ENCODE measurements at regions not wholly inside any gene's neighbourhood (a gene's known extent, or its start where the extent isn't known, plus 50 kb on each side); places are given as distances from the start of the nearest gene placed in this dataset.

DNA sequence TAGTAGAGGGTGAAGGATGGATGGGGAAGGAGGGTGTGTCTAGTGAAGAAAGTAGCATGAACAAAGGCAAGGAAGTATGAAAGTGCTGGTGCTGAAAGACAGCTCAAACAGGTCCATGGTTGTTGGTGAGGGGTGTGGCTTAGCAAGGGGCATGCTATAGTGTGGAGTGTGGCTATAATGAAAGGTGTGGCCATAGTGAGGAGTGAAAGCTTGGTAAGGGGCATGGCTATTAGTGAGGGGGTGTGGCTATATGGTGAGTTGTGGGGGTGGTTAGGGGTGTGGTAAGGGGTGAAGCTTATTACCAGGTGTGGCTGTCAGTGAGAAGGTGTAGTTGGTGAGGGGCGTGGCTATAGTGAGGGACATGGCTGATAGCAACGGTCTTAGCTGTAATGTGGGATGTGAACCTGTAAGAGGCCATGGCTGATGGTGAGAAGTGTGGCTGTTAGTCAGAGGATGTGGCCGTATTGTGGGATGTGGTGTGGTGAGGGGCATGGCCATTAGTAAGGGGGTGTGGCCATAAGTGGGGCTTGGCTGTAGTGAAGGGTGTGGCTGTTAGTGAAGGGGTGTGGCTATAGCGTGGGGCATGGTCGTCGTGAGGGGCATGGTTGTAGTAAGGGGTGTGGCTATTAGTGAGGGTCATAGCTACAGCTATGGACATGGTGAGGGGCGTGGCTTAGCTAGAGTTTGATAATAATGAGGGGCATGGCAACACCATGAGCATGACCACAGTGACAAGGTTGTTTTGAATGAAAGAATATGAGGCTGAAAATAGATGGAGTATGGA, 549.6 kb downstream of the FBXO15 start:
- TF ChIP-seq, protein P1, sequence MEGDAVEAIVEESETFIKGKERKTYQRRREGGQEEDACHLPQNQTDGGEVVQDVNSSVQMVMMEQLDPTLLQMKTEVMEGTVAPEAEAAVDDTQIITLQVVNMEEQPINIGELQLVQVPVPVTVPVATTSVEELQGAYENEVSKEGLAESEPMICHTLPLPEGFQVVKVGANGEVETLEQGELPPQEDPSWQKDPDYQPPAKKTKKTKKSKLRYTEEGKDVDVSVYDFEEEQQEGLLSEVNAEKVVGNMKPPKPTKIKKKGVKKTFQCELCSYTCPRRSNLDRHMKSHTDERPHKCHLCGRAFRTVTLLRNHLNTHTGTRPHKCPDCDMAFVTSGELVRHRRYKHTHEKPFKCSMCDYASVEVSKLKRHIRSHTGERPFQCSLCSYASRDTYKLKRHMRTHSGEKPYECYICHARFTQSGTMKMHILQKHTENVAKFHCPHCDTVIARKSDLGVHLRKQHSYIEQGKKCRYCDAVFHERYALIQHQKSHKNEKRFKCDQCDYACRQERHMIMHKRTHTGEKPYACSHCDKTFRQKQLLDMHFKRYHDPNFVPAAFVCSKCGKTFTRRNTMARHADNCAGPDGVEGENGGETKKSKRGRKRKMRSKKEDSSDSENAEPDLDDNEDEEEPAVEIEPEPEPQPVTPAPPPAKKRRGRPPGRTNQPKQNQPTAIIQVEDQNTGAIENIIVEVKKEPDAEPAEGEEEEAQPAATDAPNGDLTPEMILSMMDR (conservative IDR thresholded peaks at IDR 0.05): no peak
- no peak overlapping the region for H3K27ac ChIP-seq

DNA sequence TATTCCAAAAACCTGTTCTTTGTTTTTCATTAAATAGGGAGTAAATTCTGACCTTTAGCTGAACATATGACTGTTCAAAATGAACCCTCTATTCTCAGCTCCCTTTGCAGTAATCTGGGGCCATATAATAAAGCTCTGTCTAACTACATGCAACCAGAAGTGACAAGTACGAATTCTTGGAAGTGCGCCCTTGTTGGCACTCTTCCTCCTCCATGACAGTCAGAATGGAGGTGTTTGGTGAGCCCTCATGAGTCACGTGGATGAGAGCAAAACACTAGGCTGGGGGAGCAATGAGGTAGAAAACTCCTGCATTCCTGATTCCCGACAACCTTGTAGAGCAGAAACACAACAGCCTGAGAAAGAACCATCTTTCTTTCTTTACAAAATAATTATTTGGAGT, 552.9 kb downstream of the FBXO15 start:
- TF ChIP-seq, protein P1 (conservative IDR thresholded peaks at IDR 0.05): no peak
- no peak overlapping the region for H3K27ac ChIP-seq

DNA sequence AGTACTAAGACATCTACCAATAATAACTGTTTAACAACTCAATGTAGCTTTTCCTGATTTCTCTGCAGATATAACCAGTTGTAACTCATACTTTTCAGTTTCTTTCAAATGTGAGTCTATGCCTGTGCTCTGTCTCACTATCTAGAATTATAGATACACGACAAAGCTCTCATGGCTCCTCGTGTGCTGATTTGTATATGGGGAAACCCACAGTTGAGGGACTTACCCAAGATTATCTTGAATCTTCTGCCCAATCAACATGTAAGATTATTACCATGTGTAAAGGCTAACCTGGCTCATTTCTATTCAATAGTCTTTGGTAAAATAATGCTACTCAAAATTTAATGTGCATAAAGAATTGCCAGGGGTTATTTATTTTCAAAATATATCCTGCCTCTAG, 554.4 kb downstream of the FBXO15 start:
- TF ChIP-seq, protein P1 (conservative IDR thresholded peaks at IDR 0.05): no peak
- no peak overlapping the region for H3K27ac ChIP-seq

DNA sequence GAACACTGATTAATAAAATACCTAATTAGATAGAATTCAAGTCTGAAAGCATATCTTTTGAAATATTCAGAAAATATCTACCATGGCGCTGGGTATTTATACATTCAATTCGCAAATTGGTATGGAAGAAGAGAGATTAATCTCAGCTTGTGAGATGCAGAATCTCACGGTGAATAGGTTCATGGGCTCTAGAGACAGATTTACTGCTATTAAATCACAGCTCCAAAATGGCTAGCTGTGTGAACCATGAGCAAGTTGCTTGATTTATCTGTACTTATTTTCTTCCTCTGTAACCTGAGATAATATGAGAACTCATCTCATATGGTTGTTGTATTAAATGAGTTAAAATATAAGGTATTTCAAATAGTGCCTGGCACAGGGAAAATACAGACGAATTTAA, 556.7 kb downstream of the FBXO15 start:
- no peak overlapping the region for H3K27ac ChIP-seq
- TF ChIP-seq, protein P1 (conservative IDR thresholded peaks at IDR 0.05): no peak

DNA sequence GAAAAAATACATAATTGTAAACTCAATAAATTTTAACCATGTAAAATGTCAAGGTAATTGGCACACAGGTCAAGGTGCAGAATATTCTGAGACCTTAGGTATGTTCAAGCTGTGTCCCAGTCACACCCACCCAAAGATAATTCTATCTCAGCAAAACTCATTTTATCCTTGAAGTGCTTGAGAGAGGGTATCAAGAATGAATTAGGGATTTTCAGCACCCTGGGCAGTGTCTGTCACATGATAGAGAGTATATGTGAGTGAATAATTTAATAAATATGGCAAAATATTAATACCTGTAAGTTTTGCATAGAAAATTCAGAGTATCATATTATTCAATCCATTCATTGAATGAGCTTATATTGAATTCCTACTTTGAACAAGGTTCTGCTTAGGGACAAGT, 567.9 kb downstream of the FBXO15 start:
- TF ChIP-seq, protein P1 (conservative IDR thresholded peaks at IDR 0.05): no peak
- no peak overlapping the region for H3K27ac ChIP-seq

DNA sequence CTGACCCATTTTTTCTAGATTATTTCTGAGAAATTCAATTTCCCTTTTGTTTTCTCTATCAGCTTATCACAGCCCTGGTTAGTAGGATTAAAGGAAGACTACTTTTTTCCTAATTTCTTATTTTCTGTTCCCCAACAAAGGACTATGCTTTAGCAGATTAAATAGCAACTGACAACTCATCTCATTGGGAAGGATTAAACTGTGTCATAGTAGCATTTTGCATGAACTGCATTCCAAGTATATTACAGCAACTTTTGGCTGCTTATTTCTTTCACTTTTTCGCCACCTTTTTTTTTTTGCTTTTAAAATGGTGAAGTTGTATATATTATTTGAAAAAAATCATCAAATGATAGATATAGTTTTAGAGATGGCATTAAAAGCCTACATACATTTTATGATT, 570.3 kb downstream of the FBXO15 start:
- TF ChIP-seq, protein P1 (conservative IDR thresholded peaks at IDR 0.05): no peak
- H3K27ac ChIP-seq: no peak overlapping the region

DNA sequence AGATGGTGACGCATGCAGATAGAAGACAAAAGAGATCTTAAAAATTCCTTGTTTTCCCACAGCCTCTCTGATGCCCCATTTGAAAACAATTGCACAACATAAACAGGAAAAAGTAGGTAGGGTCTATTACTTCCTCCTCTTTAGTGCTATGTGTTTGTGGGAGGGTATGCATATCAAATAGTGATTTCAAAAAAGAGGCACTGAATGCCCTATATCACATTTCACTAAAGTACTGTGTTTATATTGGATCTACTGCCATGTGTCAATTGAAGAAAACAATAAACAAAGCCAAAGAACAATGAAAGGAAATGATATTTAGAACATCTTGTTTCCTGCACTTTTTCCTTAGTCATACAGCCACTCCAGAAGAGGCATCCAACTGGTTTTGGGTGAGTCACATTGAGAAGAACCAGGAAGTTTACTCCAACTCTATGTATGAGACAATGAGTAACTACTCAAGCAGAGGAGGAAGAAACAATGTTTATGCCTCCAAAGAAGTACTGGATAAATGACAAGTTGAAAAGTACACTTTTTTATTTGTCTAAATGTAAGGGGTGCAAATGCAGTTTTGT, 583.6 kb downstream of the FBXO15 start:
- TF ChIP-seq, protein P1 (conservative IDR thresholded peaks at IDR 0.05): no peak
- H3K27ac ChIP-seq: no peak overlapping the region
